ENCODE measurements at regions not wholly inside any gene's neighbourhood (a gene's known extent, or its start where the extent isn't known, plus 50 kb on each side); places are given as distances from the start of the nearest gene placed in this dataset.
A peak's percentile ranks its signal among the peaks of the same experiment; 100 is the strongest.

DNA sequence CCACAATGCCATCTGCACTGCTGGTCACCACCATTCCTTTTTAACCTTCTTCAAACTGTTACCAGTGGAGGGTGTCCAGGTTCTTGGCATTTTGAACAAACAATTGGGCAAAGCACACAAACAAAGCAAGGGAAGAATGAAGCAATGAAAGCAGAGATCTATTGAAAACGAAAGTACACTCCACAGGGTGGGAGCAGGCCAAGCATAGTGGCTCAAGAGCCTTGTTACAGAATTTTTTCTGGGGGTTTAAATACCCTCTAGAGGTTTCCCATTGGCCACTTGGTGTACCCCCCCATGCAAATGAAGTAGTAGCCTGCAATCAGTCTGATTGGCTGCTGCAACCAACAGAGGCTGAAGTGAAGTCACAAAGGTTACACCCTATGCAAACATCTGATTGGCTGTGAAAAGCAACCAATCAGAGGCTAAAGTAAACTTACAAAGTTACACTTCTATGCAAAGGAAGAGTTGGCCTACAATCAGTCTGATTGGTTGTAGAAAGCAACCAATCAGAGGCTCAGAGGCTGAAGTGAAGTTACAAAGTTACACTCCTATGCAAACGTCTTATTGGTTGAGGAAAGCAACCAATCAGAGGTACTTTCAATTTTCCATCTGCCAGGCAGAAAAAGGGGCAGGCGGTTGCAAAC, 103.2 kb upstream of the WAC start:
- FAIRE-seq (no peak), DNase-seq (ENCODE audit: low spot score) (peak; percentile 59), ATAC-seq (peak; percentile 76)
- no peaks in the 10 kb centered on the region for H3K79me2 ChIP-seq (ENCODE audit: insufficient read depth, low read length)
- intact Hi-C loops (cut with micrococcal nuclease; ENCODE audit: unreplicated experiment) (no loop called here), in situ Hi-C loops (cut with HindIII; ENCODE audit: extremely low pct_ligation_motif_present, low pct_unique_long_range_greater_than_20kb) (loop anchor here (10.0 kb wide), 1 partner anchor 105 kb away; the partner anchor contains the start of gene WAC)
- H3K27ac ChIP-seq (ENCODE audit: extremely low read length, insufficient read depth, low read length) = no peak overlapping the region
- ChIA-PET CTCF (ENCODE audit: low intra/inter-chr PET ratio, low total read pairs) (no interaction called here), POLR2A (no interaction called here)
- H3K36me3 ChIP-seq (replicated peaks in 1 of 2; ENCODE audit: control insufficient read depth in 1 of 2, insufficient read depth in 2 of 2, low read length in 2 of 2) = no peaks in the 10 kb centered on the region
- 20% methylated on average over 3 of the region's 3 CpGs for WGBS (ENCODE audit: low lambda C conversion rate)
- H2AFZ ChIP-seq (ENCODE audit: low read length) = no peak overlapping the region
- peak overlapping the region in 1 of 3 experiments; percentile 13; a peak in 1 of 6 replicates for H3K4me3 ChIP-seq (replicated peaks in 1 of 3; ENCODE audit: insufficient read depth in 1 of 3, low read depth in 2 of 3, low read length in 3 of 3)
- H3K4me1 ChIP-seq (ENCODE audit: insufficient read depth, low read length) = peaks cover 15% of the 10 kb centered on the region
- no peaks in the 10 kb centered on the region for H3K9me3 ChIP-seq (ENCODE audit: low read length)
- no TSS peak for BruUV-seq (replicated peaks)
- H3K9ac ChIP-seq (ENCODE audit: insufficient read depth, low read depth, low read length) = no peak overlapping the region
- no peaks in the 10 kb centered on the region for H3K27me3 ChIP-seq (ENCODE audit: control insufficient read depth in 1 of 2, insufficient read depth in 2 of 2, low read length in 2 of 2)
- peak; percentile 69 for TF ChIP-seq NFYB (CRISPR knock-in tag; IDR thresholded peaks at IDR 0.05)
- TF ChIP-seq ZNF20 (CRISPR knock-in tag; IDR thresholded peaks at IDR 0.05) = peak; percentile 96
- peak; percentile 82 for TF ChIP-seq NFYC (CRISPR knock-in tag; IDR thresholded peaks at IDR 0.05)
- no peak for TF ChIP-seq BCL6 (CRISPR knock-in tag; IDR thresholded peaks at IDR 0.05)
- TF ChIP-seq, protein P1, sequence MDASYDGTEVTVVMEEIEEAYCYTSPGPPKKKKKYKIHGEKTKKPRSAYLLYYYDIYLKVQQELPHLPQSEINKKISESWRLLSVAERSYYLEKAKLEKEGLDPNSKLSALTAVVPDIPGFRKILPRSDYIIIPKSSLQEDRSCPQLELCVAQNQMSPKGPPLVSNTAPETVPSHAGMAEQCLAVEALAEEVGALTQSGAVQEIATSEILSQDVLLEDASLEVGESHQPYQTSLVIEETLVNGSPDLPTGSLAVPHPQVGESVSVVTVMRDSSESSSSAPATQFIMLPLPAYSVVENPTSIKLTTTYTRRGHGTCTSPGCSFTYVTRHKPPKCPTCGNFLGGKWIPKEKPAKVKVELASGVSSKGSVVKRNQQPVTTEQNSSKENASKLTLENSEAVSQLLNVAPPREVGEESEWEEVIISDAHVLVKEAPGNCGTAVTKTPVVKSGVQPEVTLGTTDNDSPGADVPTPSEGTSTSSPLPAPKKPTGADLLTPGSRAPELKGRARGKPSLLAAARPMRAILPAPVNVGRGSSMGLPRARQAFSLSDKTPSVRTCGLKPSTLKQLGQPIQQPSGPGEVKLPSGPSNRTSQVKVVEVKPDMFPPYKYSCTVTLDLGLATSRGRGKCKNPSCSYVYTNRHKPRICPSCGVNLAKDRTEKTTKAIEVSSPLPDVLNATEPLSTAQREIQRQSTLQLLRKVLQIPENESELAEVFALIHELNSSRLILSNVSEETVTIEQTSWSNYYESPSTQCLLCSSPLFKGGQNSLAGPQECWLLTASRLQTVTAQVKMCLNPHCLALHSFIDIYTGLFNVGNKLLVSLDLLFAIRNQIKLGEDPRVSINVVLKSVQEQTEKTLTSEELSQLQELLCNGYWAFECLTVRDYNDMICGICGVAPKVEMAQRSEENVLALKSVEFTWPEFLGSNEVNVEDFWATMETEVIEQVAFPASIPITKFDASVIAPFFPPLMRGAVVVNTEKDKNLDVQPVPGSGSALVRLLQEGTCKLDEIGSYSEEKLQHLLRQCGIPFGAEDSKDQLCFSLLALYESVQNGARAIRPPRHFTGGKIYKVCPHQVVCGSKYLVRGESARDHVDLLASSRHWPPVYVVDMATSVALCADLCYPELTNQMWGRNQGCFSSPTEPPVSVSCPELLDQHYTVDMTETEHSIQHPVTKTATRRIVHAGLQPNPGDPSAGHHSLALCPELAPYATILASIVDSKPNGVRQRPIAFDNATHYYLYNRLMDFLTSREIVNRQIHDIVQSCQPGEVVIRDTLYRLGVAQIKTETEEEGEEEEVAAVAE (CRISPR knock-in tag; IDR thresholded peaks at IDR 0.05; ENCODE audit: borderline replicate concordance) = peak; percentile 44; the same call in 1 of the 2 replicates
- no peaks in the 10 kb centered on the region for H4K20me1 ChIP-seq (ENCODE audit: insufficient read depth, low read length)
- peak overlapping the region; percentile 46 for H3K4me2 ChIP-seq (ENCODE audit: low read depth, low read length)

Measured in HepG2 (cell line).